Activated CD8-positive, alpha-beta memory T cell treated with anti-CD3 and anti-CD28 coated beads for 48 hours (primary cell): ENCODE measurements at regions not wholly inside any gene's neighbourhood (a gene's known extent, or its start where the extent isn't known, plus 50 kb on each side); places are given as distances from the start of the nearest gene placed in this dataset.

Experiments used
- DNase-seq, 3 experiments: peaks; one replicate each; pipeline ENCODE4 v3.0.0-alpha.2; 2020; ENCODE audit warnings: low read depth in 2 of 3, low spot score in 2 of 3

DNA sequence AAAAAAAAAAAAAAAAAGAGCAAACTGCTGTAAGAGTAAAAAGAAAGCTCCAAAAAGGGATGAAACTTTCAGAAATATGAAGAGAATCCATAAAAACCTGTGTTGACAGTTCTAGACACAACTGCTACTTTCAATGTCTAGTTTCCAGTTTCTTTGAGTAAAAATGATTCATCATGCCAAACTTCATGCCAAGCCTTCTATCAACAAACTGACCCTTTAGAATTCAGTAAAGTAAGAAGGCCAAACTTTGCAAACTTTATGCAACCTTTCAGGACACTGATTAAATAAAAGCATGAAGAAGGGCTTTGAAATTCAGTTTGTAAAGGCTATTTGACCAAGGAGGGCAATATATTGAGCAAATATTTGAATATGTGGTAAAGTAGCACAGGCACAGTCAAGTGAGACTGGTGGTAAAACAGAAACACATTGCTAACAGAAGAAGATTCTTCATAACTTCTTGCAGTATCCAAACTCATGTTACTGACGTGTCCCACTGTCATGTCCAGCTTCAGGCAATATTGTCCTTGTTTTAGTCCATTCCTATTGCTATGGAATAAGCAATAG is 56.3 kb upstream of the CFAP20DC start:
- no peak for DNase-seq

DNA sequence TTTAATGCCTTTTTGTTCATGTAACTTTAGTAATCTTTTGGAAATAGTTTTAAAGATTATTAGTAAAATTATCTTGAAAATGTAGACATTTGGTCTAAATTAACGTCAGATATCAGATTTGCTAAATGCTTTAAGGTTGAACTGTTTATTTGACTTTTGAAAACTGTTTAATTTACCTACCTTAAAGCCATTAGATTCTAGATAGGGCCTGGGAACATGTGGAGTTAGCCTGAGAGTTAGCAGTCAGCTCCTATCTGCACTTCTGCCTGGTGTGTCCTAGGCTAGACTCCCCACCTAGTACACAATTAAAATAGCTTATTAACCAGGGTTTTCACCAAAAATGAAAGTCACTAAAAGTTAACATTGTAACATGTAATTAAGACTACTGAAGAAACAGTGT is 53.7 kb upstream of the CFAP20DC start:
- no peak for DNase-seq

DNA sequence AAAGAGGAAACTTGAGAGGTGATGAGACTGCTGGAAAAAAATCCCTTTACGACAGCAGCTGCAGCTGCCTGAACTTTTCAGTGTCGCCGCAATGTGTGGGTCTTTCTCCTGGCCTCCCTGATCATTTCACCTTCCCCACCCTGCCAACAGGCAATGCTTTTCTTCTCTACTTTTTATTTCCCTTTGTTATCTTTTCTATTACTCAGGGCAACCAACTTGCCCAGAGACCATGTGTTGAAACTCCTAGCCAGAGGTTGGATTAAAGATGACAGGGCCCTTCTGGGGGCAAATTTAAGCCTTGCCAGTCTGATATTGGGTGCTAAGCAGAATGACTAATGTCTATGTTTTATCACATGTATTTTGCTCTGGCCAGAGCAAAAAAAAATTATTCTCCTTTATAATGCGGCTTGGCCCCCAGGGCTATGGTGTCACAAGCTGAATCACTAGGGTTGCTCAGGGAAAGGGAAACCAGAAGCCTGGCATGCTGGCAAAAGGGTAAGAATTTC is 51.5 kb upstream of the CFAP20DC start:
- no peak for DNase-seq
